A673 (cell line): ENCODE measurements at regions not wholly inside any gene's neighbourhood (a gene's known extent, or its start where the extent isn't known, plus 50 kb on each side); places are given as distances from the start of the nearest gene placed in this dataset.

Source experiments
- BruUV-seq: library from RNA; stranded (reverse); fragments of 400-500 nt; replicated peaks from 2 replicates; lab custom pipeline; 2021; lab: Mats Ljungman, UMichigan
- CTCF ChIA-PET: fragments of 300-600 bp; sonication (Branson Sonifier 250); formaldehyde crosslinking; loops from one replicate; lab custom pipeline; 2022; ENCODE audit warnings: antibody characterized with exemption; lab: Charles Lee
- POLR2A ChIA-PET: fragments of 300-600 bp; sonication (Branson Sonifier 250); formaldehyde crosslinking; loops from one replicate; lab custom pipeline; 2022; ENCODE audit warnings: antibody characterized with exemption; ENCODE audit not compliant: low non-redundant PET; lab: Charles Lee
- DNase-seq: peaks from one replicate; pipeline ENCODE4 v3.0.0-alpha.2; 2015; ENCODE audit warnings: low spot score
- H3K27ac ChIP-seq: fragments of 200-600 bp; sonication (generic); 2 replicates; pipeline ENCODE4 v1.5.1; 2016; ENCODE audit warnings: mixed run types, low read depth, mild to moderate bottlenecking, mixed read lengths, antibody characterized with exemption, low read length; ENCODE audit not compliant: poor library complexity, severe bottlenecking
- H3K27me3 ChIP-seq: fragments of 200-600 bp; sonication (generic); replicated peaks from 2 replicates; pipeline ENCODE4 v1.6.1; 2017; ENCODE audit warnings: mixed run types, low read depth, mild to moderate bottlenecking, mixed read lengths, antibody characterized with exemption, low read length; ENCODE audit not compliant: insufficient read depth, poor library complexity
- H3K36me3 ChIP-seq: fragments of 200-600 bp; sonication (generic); 2 replicates; pipeline ENCODE4 v1.6.1; 2016; ENCODE audit warnings: mixed run types, mild to moderate bottlenecking, mixed read lengths, antibody characterized with exemption, low read length; ENCODE audit not compliant: insufficient read depth, poor library complexity, severe bottlenecking
- H3K4me1 ChIP-seq: fragments of 200-600 bp; sonication (generic); 2 replicates; pipeline ENCODE4 v1.6.1; 2017; ENCODE audit warnings: mixed run types, mild to moderate bottlenecking, mixed read lengths, antibody characterized with exemption, low read length; ENCODE audit not compliant: insufficient read depth, poor library complexity, severe bottlenecking
- H3K4me3 ChIP-seq: fragments of 200-600 bp; sonication (generic); 2 replicates; pipeline ENCODE4 v1.5.1; 2016; ENCODE audit warnings: low read depth, mixed run types, mild to moderate bottlenecking, mixed read lengths, low read length; ENCODE audit not compliant: poor library complexity, severe bottlenecking
- H3K9me3 ChIP-seq: fragments of 200-600 bp; sonication (generic); 2 replicates; pipeline ENCODE4 v1.6.1; 2016; ENCODE audit warnings: mixed run types, low read depth, mild to moderate bottlenecking, mixed read lengths, antibody characterized with exemption, low read length; ENCODE audit not compliant: poor library complexity, severe bottlenecking
- EZH2 ChIP-seq: fragments of 200-600 bp; sonication (generic); IDR thresholded peaks from 2 replicates; pipeline ENCODE4 v1.6.1; 2017; ENCODE audit warnings: borderline replicate concordance, low read depth, mild to moderate bottlenecking, mixed read lengths, antibody characterized with exemption, low read length; ENCODE audit not compliant: poor library complexity, severe bottlenecking
- intact Hi-C: fragments of 100-400 bp; cut with micrococcal nuclease; formaldehyde crosslinking; loops from one replicate; pipeline ENCODE4 v1.10.0; 2022; ENCODE audit not compliant: unreplicated experiment
- TF ChIP-seq, protein P1 (sequence below): fragments of 300-800, 200-600 bp; sonication (generic); conservative IDR thresholded peaks from 2 replicates; pipeline ENCODE4 v1.5.1; 2017; ENCODE audit warnings: low read depth, mild to moderate bottlenecking, antibody characterized with exemption, low read length, moderate library complexity, mixed read lengths

DNA sequence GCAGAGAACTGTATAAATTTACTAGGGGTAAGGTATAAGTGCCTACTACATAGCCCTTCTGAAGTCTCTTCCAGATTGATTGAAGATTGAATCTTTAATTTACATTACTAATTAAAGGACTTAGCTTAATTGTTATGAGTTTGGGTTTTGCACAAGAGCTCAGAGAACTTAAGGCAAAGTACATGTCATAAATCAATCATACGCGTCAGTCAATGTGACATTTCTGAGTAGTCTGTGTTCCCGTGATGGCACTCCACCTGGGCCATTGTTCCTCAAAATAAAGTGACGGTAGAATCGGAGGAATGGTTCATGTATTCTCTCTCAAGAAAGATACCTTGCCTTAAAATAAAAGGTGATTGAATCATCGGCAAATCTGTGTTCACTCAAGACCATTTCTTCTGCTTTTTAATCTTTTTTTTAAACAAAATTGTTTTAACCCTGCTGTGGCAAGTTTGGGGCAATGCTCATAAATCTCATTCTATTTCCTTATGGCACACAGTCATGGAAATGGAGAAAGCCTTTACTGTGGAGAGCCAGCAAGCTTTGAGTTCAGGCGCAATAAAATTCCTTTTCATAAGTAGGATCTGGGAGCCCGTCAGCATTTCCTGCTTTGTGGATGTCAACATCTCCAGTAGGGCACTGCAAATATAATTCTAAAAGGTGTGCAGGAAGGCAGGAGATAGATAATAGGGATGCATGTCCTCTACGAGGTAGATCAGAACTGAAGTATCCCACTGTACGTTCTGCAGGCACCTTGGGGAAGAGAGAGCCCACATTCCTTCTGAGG is 427.4 kb downstream of the GATA3 start:
- Histone ChIP-seq H3K4me1 (peaks cover 4% of the 10 kb centered on the region), H3K27ac (peak overlapping the region; percentile 58), H3K9me3 (peaks cover 5% of the 10 kb centered on the region), H3K36me3 (no peaks in the 10 kb centered on the region), H3K4me3 (no peak overlapping the region), H3K27me3 (no peaks in the 10 kb centered on the region)
- ChIA-PET CTCF (no interaction called here), POLR2A (interaction anchor here (0.6 kb wide), 1 partner anchor 10 kb away, joined by 8 read pairs; no protein-coding TSS in a partner anchor)
- DNase-seq, result peak; percentile 41
- BruUV-seq, result no TSS peak
- TF ChIP-seq, protein P1, sequence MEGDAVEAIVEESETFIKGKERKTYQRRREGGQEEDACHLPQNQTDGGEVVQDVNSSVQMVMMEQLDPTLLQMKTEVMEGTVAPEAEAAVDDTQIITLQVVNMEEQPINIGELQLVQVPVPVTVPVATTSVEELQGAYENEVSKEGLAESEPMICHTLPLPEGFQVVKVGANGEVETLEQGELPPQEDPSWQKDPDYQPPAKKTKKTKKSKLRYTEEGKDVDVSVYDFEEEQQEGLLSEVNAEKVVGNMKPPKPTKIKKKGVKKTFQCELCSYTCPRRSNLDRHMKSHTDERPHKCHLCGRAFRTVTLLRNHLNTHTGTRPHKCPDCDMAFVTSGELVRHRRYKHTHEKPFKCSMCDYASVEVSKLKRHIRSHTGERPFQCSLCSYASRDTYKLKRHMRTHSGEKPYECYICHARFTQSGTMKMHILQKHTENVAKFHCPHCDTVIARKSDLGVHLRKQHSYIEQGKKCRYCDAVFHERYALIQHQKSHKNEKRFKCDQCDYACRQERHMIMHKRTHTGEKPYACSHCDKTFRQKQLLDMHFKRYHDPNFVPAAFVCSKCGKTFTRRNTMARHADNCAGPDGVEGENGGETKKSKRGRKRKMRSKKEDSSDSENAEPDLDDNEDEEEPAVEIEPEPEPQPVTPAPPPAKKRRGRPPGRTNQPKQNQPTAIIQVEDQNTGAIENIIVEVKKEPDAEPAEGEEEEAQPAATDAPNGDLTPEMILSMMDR, result no peak
- TF ChIP-seq EZH2, result no peak
- intact Hi-C loops, result no loop called here

DNA sequence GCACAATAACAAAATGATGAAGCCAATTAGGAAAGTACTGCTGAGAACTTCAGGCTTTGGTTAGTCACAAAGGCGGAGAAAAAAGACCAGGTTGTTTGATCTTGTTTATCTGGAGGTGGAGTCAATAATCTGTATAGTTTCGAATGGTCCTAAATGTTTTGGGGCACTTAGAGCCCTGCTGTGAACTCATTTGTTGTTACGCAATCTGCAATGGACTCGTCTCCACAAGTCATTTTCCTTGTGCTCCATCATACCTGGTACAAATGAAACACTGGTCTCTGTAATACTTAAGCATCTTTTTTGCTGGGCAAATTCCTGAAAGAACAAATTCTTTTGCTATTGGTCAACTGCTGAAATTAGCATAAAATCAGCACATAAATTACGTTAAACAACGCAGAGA is 430.5 kb downstream of the GATA3 start:
- ChIA-PET CTCF (no interaction called here), POLR2A (no interaction called here)
- Histone ChIP-seq H3K4me3 (no peak overlapping the region), H3K9me3 (no peaks in the 10 kb centered on the region), H3K27ac (no peak overlapping the region), H3K36me3 (no peaks in the 10 kb centered on the region), H3K27me3 (no peaks in the 10 kb centered on the region), H3K4me1 (peaks cover 4% of the 10 kb centered on the region)
- no peak for TF ChIP-seq EZH2
- TF ChIP-seq, protein P1, result no peak
- no TSS peak for BruUV-seq
- DNase-seq, result no peak
- intact Hi-C loops, result no loop called here

DNA sequence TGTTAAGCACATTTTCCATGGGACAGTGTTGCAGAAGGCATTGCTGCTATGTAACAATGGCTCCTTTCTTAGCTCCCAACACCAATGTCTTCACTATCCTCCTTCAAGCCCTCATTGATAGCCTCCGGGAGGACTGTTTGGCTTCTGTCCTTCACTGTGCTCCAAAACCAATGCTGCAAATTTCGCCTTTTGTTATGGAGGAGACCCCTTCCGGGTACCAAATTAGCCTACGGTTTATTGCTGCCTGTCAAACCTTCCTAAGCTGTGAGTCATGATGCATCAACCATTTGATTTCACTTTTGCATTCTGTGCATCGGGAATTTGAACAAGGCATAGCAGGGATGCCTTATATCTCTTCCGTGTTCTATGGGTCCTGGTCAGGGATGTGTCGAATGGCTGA is 432.9 kb downstream of the GATA3 start:
- CTCF ChIA-PET, result no interaction called here
- TF ChIP-seq, protein P1, result no peak
- TF ChIP-seq EZH2, result no peak
- Histone ChIP-seq H3K27me3 (no peaks in the 10 kb centered on the region), H3K4me3 (no peak overlapping the region), H3K27ac (no peak overlapping the region), H3K9me3 (no peaks in the 10 kb centered on the region), H3K4me1 (no peaks in the 10 kb centered on the region), H3K36me3 (no peaks in the 10 kb centered on the region)
- no peak for DNase-seq
- intact Hi-C loops, result no loop called here
- no TSS peak for BruUV-seq
- POLR2A ChIA-PET, result no interaction called here
